GM19463 (cell line): ENCODE measurements at regions not wholly inside any gene's neighbourhood (a gene's known extent, or its start where the extent isn't known, plus 50 kb on each side); places are given as distances from the start of the nearest gene placed in this dataset.

Source experiments
- ATAC-seq: cut with Tn5 transposase; IDR thresholded peaks from one replicate; pipeline ENCODE4 v1.9.1; 2021; ENCODE audit warnings: mild to moderate bottlenecking, moderate library complexity; ENCODE audit not compliant: unreplicated experiment

DNA sequence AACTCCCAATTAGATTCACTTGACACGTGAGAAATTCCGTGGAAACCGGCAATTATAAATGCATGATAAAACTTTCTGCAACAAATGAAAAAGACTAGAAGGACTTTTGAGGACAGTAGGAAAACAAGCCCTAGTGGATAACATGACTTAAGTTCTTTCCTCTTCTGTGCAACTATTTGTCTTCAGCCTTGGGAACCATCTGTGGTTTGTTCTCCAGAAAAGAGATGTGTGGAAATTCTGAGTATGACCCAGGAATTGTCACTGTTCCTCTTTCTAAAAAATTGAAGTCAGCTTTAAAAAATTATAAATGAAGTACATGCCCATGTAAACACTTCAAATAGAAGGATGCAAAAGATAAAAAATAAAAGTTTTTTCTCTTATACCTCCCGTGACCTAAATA is 128.6 kb upstream of the SVIL start:
- no peak for ATAC-seq

DNA sequence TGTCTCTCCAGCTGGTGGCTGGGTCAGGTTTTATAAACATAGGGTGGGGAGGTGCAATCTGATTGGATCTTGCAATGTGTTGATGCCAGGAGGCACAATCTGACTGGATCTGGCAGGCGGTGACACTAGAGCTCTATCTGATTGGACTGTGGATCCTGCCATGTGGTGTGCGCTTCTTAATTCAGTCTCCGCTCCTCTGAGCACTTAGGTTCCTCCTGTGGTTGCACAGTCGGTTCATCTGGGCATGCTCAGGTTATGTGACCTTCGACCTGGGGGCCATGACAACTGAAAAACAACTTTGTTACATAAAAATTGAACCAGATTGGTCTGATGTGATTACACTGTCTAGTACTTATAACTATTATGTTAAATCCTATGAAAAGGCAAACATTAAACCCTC is 127.1 kb upstream of the SVIL start:
- ATAC-seq, result no peak

DNA sequence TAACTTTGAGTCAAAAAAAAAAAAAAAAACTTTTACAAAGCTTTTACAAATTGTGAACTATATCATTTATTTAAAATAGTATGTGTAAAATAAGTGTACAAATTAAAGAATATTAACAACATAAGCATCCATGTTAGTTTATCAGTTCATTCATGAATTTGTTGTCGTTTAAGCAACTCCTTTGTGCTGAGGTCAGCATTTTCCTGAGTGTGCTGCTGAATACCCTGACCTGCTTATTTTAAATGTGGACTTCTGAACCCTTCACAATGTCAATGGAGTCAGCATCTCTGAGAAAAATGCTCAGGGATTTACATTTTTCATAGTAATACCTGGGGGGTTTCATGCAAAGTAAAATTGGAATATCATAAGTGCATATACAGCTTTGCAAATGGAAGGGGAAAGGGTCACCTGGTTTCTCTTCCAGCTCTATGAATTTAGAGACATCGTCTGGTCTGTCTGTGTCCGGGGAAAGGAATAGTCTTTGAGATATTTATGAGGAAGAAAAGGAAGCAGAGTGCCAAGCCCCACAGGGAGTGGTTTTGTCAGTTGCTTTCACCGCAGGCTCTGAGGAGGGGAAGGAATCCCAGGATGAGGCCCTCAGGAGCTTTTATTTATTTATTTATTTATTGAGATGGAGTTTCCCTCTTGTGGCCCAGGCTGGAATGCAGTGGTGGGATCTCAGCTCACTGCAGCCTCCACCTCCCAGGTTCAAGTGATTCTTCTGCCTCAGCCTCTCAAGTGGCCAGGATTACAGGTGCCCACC is 125.5 kb upstream of the SVIL start:
- ATAC-seq, result no peak

DNA sequence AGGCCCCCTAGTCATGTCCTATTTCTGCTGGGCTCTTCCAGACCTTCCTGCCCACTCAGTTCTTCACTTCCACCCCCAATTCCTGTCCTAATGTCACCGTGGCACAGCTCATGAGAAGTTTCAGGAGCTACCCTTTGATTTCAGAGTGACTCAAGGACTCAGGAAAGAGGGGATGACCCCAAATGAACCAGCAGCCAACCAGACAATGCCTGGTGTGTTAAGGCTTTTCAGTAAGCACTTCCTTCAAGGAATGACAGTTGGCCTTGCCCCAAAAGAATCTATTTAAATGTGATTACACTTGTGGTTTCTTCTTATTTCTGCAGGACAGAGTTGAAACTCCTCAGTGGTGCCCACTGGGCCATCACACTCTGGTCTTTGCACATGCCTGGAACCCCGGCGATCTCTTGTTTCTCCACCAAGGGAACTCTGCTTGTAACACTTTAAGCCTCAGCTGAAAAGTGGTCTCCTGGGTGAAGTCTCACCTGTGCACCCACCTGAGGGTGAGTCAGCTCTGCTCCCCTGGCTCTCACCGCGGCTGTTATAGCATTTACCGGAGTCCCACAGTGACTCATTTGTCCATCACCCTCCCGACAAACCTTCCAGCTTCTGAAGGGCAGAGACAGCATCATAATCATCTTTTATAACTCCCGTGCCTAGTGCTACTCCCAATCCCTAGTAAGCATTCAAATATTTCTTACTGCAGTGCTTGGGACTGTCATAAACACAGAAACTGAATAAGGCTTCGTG is 123.0 kb upstream of the SVIL start:
- no peak for ATAC-seq

DNA sequence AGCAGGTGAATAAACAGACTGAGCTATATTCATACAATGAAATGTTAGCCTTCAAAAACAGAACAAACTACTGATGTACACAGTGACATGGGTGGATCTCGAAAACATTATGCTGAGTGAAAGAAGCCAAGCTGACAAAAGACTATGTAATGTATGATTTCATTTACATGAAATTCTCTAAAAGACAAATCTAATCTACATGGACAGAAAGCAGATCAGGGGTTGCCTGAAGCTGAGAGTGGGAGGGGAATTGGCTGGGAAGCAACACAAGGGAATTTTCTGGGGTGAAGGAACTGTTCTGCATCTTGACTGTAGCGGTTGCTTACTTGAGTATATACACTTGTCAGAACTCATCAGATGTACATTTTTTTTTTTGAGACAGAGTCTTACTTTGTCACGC is 121.7 kb upstream of the SVIL start:
- ATAC-seq, result no peak

DNA sequence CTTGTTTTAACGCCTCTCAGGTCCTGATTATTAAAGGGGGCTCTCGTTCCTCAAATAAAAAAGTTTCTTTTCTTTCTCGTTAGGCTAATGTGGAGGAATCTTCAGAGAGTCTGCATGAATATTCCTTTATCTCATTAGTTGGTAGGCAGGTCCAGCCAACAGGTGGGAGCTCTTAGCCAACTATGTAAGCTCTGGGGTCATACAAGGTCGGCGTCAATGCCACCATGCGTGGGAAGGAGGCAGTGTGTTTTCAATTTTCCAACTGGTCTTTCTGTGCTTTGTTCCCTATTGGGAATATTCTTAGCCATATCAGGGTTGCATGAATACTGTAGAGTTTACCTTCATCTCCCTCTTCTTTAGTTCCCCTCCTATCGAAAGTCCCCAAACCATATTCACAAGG is 118.5 kb upstream of the SVIL start:
- ATAC-seq, result no peak

DNA sequence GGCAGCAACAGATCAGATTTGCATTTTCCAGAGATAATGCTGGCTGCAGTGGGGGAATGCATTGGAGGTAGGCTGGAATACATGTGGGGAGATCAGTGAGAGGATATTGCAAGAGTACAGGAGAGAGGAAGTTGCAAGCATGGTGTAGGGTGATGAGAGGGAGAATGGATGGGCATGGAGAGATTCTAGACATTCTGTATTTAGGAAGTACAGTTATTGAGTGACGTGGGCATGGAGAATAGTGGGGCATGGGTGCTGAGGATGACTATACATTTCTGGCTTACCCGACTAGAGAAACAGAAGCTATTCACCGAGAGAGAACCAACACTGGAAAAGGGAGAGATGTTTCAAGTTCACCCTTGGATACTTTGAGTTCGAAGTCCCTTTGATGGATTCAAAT is 116.9 kb upstream of the SVIL start:
- ATAC-seq, result no peak

DNA sequence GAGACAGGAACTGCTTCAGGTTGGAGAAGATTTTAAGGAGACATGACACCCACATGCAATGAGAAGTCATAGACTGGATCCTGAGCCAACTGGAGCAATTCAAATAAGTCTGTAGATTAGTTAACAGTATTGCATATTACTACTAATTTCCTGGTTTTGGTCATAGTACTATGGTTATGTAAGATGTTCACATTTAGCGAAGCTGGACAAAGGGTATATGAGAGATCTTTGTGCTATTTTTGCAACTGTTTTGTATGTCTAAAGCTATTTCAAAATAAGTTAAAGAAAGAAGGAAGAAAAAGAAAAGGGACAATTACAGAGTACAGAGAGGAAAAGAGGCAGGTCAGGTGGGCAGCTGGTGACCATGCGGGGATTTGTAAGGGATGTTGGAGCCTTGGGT is 116.5 kb upstream of the SVIL start:
- no peak for ATAC-seq

DNA sequence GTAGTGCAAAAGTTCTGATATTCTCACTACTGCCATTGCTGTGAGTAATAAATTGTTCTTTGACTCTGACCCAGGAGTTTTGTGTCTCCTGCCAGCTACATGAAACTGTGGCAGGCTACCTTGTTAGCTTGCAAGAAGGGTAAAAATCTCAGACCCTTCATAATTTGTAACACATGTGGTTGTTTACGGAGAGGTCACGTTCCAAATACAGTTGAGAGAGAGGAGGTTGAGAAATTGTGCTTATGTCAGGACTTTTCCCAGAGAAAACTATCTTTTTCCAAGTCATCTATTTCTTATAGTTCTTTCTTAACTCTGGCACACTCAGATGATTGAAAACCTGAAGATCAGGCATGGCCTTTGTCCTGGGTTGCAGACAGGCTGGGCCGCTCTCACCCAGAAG is 114.4 kb upstream of the SVIL start:
- ATAC-seq, result no peak

DNA sequence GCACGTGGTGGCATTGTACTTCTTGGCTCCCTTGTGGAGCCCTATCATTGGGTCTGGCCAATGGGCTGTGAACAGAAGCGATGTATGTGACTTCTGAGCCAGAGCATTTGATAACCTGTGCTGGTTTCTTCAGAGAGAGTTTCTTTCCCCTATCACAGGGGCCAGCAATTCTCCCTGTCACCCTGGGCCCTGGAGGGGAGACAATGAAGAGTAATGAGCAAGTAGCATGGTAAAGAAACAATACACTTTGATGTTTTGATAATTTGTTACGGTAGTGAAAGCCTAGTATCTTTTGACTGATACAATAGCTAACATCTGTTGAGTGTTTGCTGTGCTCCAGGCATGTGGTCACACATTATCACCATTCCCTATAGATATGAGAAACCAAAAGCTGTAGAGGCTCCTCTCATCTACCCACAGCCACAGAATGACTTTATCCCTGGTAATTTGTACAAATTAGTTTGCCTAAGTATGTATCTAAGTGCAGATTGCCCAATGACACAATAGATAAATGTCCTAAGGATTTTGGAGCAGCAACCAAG is 113.4 kb upstream of the SVIL start:
- ATAC-seq, result no peak

DNA sequence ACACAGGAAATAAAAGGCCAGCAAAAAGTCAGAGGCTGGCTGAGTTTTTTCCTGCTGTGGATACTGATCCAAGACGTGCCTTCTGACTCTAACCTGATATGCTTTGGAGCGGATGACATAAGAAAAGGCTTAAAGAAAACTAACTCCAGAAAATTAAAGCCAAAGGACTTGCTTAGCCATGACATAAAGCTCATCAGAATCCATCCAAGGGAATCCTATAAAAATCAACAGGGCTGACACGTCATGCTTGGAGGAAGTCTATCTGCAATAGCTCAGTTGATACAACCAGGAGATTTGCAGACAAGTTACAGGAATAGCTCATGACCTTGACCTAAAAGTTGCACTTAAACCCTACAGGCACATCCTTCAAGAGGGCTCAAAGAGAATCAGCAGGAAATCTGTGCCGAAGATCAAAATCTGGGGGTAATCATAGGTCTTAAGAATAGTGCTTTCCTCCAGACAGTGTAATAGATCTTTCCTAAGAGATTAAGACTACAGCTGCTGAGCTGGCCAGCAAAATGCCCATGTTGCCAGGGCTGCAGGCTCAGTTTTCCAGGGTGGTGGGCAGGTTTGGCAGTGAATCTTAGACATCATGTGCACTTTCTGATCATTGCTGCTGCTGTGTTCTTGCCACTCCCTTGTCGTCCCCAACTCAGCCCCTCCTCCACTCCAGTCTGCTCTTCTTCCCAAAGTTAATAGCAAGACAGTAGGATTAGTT is 111.5 kb upstream of the SVIL start:
- ATAC-seq, result no peak

DNA sequence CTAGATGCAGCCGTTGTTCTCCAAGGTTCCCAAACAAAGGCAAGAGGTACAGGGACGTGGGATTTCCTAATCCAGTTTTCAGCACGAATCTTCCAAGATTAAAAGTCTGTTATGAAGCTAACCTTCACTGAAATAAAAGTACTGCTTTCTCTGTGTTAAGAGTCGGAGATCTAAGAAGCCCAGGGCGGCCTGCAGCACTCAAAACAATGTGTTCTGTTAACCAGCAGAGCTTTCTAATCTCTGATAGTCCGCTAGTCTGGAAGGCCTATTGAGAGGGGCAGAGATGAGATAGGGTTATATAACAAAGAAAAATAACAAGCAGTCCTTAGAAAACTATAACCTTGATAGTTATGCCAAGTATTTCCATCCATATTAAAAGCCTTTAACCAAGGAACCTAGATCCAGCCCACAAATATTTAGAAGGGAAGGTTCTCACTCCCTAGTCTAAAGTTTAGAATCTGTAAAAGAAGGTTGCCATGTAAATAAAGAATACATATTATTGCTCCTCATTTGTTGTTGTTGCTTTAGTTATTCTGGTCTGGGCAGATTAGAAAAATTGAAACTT is 106.3 kb upstream of the SVIL start:
- no peak for ATAC-seq

DNA sequence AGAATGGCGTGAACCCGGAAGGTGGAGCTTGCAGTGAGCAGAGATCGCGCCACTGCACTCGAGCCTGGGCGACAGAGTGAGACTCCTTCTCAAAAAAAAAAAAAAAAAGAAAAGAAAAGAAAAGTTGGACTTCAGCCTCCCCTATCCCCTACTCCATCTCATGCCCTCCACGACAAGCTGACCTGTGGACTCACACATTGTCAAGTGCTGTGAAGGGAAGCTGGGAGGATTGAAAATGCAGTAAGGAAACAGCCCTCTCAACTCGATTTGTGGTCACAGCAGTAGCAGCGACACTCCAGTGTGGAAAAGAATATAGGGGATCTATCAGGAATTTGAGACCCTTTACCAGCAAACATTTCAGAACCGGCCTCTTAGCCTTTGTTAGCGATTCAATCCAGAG is 103.6 kb upstream of the SVIL start:
- ATAC-seq, result no peak

DNA sequence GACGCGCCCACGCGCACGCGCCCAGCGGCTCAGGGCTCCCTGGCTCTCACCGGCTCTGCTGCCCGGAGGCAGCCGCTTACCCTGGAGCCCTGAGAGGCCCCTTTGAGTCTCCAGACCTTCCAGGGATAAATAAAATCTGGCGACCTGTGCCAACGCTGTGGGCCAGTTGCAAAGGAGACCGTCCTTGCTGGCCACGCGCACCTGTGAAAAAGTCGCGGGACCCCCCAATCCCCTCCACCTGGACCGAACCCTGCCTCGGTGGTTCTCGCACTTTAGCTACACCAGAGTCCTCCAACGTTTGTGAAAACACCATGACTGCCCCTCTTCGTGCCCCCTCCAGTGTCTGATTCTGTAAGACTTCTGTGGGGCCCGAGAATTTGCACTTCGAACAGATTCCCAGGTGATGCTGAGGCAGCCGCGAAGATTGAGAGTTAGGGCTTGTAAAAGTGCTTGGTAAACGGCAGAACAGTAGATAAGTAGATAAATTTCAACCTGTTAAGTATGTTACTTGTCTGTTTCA is 102.4 kb upstream of the SVIL start:
- ATAC-seq, result no peak

DNA sequence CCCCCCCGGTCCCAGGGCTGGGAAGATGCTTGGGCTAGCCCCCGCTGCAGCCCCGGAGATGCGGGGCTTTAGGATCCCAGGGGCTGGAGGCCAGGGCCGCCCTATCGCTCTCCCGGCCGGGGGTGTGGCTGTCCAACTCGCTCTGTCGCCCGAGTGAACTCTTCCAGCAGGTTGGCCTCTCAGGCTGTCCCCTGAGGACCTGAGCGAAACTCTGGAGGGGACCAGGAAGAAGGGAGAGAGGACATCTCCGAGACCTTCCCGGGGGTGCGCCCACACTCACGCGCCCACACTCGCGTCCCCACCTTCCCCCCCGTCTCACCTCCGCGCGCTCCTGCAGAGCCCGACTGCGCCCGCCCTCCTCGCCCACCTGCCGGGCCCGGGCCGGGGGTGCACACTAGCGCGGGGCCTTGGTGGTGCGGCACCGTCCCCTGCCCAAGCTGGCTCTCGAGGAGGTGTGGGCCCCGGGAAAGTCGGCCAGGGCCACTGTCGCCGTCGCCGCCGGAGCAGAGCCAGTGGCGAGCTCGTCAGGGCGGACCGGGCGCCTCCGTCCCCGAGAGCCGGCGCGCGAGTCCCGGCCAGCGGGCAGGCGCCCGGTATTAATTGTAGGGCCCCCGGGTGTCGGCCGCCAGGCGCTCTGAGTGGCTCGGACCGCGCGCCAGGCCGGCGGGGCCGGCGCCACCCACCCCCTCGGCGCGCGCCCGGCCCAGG is 101.7 kb upstream of the SVIL start:
- no peak for ATAC-seq

DNA sequence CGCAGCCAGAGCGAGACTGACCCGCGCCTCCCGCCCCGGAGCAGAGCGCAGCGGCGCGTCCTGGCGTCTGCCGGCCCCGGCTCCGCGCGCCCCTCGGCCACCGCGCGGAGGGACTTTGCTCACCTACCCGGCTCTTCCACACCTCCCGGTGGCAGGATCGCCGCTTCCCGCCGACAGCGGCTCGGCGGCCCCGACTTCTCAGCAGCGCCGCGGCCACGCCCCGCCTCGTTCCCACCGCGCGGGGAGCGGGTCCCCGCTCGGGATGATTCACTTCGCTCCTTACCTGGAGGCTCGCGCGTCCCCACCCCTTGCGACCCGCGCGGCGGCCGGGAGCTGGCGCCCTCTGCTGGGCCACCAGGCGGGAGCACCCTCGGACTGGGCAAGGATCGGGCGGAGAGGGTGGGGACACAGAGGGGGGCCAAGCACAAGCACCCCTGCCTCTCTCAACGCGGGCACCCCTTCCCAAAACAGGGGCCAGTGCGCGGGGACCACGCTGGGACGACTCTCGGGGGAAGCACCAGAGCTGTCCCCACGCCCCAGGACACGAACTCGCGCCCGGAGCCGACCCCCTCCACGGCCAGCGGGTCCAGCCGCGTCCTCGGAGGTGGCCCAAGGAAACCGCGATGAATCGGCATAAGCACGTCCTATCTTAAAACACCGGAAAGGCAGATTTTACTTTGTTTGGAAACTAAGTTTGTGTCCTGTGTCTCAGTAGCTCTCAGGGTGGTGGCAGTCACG is 101.0 kb upstream of the SVIL start:
- peak; percentile 83 for ATAC-seq

DNA sequence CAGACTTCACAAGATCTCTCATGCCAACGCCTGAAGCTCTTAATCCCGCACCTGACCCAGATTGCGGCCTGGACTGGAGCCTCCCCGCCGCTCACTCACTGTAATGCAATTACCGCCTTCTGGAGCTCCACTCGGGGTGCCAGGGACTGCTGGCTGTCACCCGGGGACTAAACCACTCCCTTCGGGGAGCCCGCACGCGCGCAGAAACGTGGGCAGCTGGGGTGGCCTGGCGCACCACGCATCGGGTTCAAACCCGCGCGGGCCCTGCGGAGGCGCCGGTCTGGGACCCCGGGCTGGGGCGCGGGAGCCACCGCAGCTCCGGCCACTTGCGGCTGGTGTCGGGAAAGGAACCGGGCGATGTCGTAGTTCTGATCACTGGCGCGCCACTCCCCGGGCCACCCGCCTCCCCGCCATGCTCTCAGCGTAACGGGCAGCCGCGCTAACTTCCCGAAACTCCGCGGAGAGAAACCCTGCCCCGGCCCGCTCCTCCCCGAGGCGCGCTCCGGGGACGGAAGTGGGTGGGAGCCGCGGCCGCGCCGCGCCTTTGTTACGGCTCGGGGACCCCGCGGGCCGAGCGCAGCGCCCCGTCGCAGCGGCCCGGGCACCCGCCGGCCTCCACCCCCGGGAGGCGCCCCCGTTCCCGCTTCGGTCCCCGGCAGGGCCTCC is 100.3 kb upstream of the SVIL start:
- ATAC-seq, result peak; percentile 60

DNA sequence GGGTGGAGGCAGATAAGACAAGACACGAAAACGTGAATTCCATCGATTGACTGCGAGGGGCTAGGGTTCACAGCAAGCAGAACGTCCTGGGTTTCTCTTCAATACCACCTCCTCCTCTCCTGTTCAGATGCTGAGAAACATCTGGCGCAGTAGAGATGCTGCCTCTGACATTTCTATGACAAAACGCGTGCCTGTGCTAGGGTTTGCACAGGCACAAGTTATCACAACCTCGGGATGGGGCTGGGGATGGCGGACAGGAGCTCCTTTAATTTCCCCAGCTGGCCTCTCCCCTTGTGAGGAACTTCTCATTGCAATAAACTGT is 99.8 kb upstream of the SVIL start:
- no peak for ATAC-seq

DNA sequence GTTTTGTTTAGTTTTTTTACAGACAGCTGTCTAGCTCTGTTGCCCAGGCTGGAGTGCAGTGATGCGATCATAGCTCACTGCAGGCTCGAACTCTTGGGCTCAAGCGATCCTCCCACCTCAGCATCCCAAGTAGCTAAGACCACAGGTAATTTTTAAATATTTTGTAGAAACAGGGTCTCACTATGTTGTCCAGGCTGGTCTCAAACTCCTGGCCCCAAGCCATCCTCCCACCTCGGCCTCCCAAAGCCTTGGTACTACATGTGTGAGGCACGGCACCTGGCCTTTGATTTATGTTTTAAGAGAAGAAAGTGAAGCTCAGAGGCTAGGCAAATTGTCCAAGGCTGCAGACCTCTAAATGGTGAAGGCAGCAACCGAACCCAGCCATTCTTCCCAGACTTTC is 98.6 kb upstream of the SVIL start:
- no peak for ATAC-seq
